Fibroblast of pulmonary artery (primary cell): ENCODE measurements at regions not wholly inside any gene's neighbourhood (a gene's known extent, or its start where the extent isn't known, plus 50 kb on each side); places are given as distances from the start of the nearest gene placed in this dataset.

Experiments used
- DNase-seq: peaks from one replicate; pipeline ENCODE4 v3.0.0-alpha.2; 2010; ENCODE audit warnings: low read depth
- H3K4me3 ChIP-seq: replicated peaks from 2 replicates; pipeline ENCODE4 v1.5.1; 2011; ENCODE audit warnings: low read depth, mild to moderate bottlenecking, control low read depth, low read length, moderate library complexity
- TF ChIP-seq, protein P1 (sequence below): IDR thresholded peaks from 2 replicates; pipeline ENCODE4 v1.5.1; 2011; ENCODE audit warnings: mild to moderate bottlenecking, control low read depth, low read length, inconsistent platforms; ENCODE audit errors: missing control alignments

DNA sequence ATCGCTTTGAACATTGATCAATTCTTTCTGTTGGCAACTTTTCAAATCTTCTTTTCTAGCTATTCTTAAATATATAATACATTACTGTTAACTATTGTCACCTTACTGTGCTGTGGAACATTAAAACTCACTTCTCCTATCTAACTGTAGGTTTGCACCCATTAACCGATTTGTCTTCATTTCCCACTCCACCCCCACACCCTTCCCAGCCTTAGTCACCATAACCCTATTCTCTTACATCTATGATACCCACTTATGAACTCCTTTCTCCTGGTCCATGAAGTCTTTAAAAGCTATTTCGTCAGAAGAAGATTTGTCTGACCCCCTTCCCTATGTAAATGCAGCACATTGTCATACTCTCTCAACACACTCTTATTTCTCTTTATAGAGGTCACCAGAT is 993.4 kb upstream of the EEF2KMT start:
- H3K4me3 ChIP-seq, result no peak overlapping the region
- TF ChIP-seq, protein P1, sequence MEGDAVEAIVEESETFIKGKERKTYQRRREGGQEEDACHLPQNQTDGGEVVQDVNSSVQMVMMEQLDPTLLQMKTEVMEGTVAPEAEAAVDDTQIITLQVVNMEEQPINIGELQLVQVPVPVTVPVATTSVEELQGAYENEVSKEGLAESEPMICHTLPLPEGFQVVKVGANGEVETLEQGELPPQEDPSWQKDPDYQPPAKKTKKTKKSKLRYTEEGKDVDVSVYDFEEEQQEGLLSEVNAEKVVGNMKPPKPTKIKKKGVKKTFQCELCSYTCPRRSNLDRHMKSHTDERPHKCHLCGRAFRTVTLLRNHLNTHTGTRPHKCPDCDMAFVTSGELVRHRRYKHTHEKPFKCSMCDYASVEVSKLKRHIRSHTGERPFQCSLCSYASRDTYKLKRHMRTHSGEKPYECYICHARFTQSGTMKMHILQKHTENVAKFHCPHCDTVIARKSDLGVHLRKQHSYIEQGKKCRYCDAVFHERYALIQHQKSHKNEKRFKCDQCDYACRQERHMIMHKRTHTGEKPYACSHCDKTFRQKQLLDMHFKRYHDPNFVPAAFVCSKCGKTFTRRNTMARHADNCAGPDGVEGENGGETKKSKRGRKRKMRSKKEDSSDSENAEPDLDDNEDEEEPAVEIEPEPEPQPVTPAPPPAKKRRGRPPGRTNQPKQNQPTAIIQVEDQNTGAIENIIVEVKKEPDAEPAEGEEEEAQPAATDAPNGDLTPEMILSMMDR, result no peak
- DNase-seq, result no peak

- TF ChIP-seq, protein P1, result peak; percentile 19
- peak; percentile 1 for DNase-seq
These were observed 983.9 kb upstream of the EEF2KMT start for GRCh38 chr16:6081320-6081976.

DNA sequence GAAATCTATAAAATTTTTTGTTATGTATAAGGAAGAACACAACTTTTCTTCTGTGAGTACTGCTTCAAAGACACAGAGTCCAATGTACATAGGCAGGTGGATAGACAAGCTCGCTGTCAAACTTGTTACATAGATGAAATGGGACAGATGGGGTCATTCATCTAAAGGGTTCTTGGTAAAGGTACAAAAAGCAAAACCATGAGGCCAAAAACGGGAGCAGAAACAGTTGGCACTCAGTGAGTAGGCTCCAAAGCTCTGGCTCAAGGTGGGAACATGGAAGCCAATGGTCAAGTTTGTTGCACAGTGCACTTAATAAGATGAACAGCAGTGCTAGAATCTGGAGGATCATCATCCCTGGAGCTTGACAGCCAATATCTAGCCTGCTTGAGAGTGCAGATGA is 979.0 kb upstream of the EEF2KMT start:
- TF ChIP-seq, protein P1, result no peak

More at GRCh38 chr16:6081320-6081976, 983.9 kb upstream of the EEF2KMT start:
- no peak overlapping the region for H3K4me3 ChIP-seq

DNA sequence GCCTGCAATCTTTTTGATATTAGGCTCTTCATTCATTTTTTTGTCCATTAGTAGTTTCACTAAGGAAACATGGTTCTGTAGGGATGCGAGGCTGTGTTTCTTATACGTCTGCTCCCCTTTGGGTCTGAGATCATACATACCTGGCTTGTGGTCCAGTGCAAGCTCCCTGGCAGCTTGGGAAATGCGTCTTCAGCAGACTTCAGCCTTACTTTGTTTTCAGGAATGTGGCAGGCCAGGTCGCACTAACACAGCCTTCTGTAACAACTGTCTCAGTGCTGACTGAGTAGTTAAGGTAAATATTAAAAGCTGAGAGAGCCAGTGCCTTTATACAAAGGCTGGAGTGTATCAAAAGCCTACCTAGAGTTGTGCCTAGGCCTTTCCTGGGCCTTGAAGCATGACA is 970.5 kb upstream of the EEF2KMT start:
- TF ChIP-seq, protein P1, result no peak
- H3K4me3 ChIP-seq, result no peak overlapping the region
- no peak for DNase-seq

More for the DNA sequence above, 979.0 kb upstream of the EEF2KMT start:
- no peak overlapping the region for H3K4me3 ChIP-seq
- no peak for DNase-seq

GRCh38 chr16:6066652-6067051 is 969.1 kb upstream of the EEF2KMT start:
- H3K4me3 ChIP-seq, result no peak overlapping the region
- no peak for DNase-seq
- TF ChIP-seq, protein P1, result no peak

DNA sequence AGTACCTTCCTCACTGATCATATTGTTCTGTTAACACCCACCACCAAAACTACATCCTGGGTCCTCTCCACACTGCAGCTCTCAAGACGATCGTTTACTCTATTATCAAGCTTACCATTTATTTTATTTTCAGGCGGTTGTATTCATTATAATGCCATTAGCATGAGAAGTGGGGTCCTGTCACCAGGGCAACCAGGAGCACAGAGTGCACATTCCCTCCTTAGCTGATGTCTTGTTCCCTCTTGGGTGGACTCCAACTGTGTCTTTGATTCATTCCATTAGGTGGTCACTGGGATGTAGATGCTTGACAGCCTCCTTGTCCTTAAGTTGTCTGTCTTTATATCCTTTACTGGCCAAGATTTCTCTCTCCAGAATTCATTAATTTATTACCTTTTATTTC is 965.9 kb upstream of the EEF2KMT start:
- no peak for DNase-seq
- TF ChIP-seq, protein P1, result no peak
- H3K4me3 ChIP-seq, result no peak overlapping the region

GRCh38 chr16:6059671-6060070 is 962.1 kb upstream of the EEF2KMT start:
- no peak overlapping the region for H3K4me3 ChIP-seq
- DNase-seq, result no peak
- TF ChIP-seq, protein P1, result no peak
